Activated CD8-positive, alpha-beta T cell treated with anti-CD3 and anti-CD28 coated beads for 36 hours (primary cell): ENCODE measurements at regions not wholly inside any gene's neighbourhood (a gene's known extent, or its start where the extent isn't known, plus 50 kb on each side); places are given as distances from the start of the nearest gene placed in this dataset.

Experiments used
- ATAC-seq: fragments of 200-7000 bp; cut with Tn5 transposase; one replicate; pipeline ENCODE4 v1.10.0; 2021; ENCODE audit warnings: mild to moderate bottlenecking, moderate library complexity
- CTCF ChIA-PET: fragments of 350-600 bp; sonication (Branson Sonifier 250); formaldehyde crosslinking; loops from one replicate; lab custom pipeline; 2021; ENCODE audit warnings: antibody characterized with exemption; lab: Charles Lee
- POLR2A ChIA-PET: fragments of 350-600 bp; sonication (Branson Sonifier 250); formaldehyde crosslinking; loops from one replicate; lab custom pipeline; 2021; ENCODE audit warnings: antibody characterized with exemption; lab: Charles Lee
- DNase-seq: peaks from one replicate; pipeline ENCODE4 v3.0.0-alpha.2; 2020
- H3K27ac Mint-ChIP-seq: one replicate; pipeline ENCODE4 v1.8.0; 2021; ENCODE audit warnings: mild to moderate bottlenecking, mixed read lengths
- H3K27me3 Mint-ChIP-seq: one replicate; pipeline ENCODE4 v1.8.0; 2021; ENCODE audit warnings: mixed read lengths
- H3K36me3 Mint-ChIP-seq: one replicate; pipeline ENCODE4 v1.8.0; 2021; ENCODE audit warnings: low read depth, mixed read lengths
- H3K4me1 Mint-ChIP-seq: one replicate; pipeline ENCODE4 v1.8.0; 2021; ENCODE audit warnings: low read depth, mixed read lengths
- H3K4me3 Mint-ChIP-seq: one replicate; pipeline ENCODE4 v1.8.0; 2021; ENCODE audit warnings: mild to moderate bottlenecking, moderate library complexity, mixed read lengths
- H3K9me3 Mint-ChIP-seq: one replicate; pipeline ENCODE4 v1.8.0; 2021; ENCODE audit warnings: mixed read lengths
- intact Hi-C: fragments of 100-400 bp; cut with micrococcal nuclease; formaldehyde crosslinking; loops from one replicate; pipeline ENCODE4 v1.10.0; 2022
- TF ChIP-seq, protein P1 (sequence below): fragments of 200-600 bp; IDR thresholded peaks from one replicate; pipeline ENCODE4 v1.8.0; 2022; ENCODE audit warnings: antibody characterized with exemption, mild to moderate bottlenecking

DNA sequence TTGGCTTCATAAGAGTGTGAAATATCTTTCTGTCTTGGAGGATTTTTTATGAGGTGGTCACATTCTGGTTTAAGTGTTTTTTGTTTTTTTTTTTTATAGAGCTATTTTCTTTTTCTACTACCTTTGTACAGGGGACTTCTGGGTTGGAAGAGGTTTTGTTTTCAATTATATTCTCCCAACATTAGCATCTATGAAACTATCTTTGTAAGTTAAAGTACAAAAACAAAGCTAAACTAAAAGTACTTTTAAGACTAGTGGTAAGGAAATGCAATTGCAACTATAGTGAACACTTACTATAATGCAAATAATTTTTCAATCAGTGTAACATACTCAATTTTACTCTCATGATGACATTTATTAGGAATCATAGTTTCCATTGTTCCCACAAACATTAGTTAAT lies 688.2 kb downstream of the SI start:
- Mint-ChIP-seq H3K27ac (no peak overlapping the region), H3K27me3 (no peaks in the 10 kb centered on the region), H3K4me1 (no peaks in the 10 kb centered on the region), H3K4me3 (no peak overlapping the region), H3K9me3 (peaks cover 2% of the 10 kb centered on the region), H3K36me3 (no peaks in the 10 kb centered on the region)
- intact Hi-C loops = no loop called here
- no peak for ATAC-seq
- TF ChIP-seq, protein P1, sequence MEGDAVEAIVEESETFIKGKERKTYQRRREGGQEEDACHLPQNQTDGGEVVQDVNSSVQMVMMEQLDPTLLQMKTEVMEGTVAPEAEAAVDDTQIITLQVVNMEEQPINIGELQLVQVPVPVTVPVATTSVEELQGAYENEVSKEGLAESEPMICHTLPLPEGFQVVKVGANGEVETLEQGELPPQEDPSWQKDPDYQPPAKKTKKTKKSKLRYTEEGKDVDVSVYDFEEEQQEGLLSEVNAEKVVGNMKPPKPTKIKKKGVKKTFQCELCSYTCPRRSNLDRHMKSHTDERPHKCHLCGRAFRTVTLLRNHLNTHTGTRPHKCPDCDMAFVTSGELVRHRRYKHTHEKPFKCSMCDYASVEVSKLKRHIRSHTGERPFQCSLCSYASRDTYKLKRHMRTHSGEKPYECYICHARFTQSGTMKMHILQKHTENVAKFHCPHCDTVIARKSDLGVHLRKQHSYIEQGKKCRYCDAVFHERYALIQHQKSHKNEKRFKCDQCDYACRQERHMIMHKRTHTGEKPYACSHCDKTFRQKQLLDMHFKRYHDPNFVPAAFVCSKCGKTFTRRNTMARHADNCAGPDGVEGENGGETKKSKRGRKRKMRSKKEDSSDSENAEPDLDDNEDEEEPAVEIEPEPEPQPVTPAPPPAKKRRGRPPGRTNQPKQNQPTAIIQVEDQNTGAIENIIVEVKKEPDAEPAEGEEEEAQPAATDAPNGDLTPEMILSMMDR = no peak
- POLR2A ChIA-PET = no interaction called here
- DNase-seq = no peak
- CTCF ChIA-PET = no interaction called here

DNA sequence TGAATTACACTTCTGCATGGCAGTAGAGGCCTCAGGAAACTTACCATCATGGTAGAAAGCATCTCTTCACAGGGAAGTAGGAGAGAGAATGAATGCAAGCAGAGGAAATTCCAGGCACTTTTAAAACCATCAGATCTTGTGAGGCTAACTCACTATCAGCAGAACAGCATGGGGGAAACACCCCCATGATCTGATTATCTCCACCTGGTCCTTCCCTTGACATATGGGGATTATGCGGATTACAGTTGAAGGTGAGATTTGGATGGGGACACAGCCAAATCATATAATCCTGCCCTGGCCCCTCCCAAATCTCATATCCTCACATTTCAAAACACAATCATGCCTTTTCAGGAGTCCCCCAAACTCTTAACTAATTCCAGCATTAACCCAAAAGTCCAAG lies 691.1 kb downstream of the SI start:
- ChIA-PET CTCF (no interaction called here), POLR2A (no interaction called here)
- intact Hi-C loops = no loop called here
- TF ChIP-seq, protein P1 = no peak
- no peak overlapping the region for H3K4me3 Mint-ChIP-seq
- H3K27me3 Mint-ChIP-seq = no peaks in the 10 kb centered on the region
- peaks cover 2% of the 10 kb centered on the region for H3K9me3 Mint-ChIP-seq
- ATAC-seq (no peak), DNase-seq (no peak)
- H3K27ac Mint-ChIP-seq = no peak overlapping the region
- H3K36me3 Mint-ChIP-seq = no peaks in the 10 kb centered on the region
- no peaks in the 10 kb centered on the region for H3K4me1 Mint-ChIP-seq

DNA sequence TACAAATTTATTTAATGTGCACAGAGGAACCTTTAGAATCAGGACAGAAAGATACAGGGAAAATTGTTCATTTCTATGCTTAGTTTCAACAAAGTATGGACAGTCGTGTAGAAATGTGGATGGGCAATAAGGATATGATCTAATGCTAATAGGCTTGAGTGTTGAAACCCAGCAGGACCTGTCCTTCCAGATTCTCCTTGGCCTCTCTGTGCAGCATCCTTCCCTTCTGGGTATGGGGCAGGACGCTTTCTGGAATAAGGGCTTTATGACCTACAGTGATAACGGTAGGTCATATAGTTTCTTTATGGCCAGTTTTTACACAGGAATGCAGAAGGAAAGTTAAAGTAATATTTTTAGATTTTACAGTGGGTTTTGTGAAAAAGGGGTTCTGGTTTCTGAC lies 698.1 kb downstream of the SI start:
- TF ChIP-seq, protein P1 = no peak
- H3K4me3 Mint-ChIP-seq = no peak overlapping the region
- intact Hi-C loops = no loop called here

DNA sequence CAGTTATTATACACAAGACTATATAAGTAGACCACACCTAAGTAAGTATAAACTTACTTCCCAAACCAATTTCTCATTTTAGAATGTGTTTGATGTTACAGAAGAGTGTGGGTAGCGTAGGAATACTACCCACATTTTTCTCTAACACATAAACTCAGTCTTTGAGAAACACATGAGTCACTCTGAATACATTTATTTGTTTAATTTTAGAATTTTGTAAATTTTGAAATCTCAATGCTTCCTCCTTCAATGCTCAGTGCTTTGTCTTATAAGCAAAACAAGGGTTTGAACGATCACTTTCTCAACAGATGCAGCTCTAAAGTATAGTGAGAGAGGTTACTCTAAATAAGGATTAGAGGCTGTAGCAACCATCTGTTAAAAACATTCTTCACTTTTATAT lies 700.8 kb downstream of the SI start:
- intact Hi-C loops = no loop called here
- CTCF ChIA-PET = no interaction called here
- TF ChIP-seq, protein P1 = no peak
- Mint-ChIP-seq H3K36me3 (no peaks in the 10 kb centered on the region), H3K4me3 (no peak overlapping the region), H3K27me3 (no peaks in the 10 kb centered on the region), H3K4me1 (no peaks in the 10 kb centered on the region), H3K27ac (no peak overlapping the region), H3K9me3 (no peaks in the 10 kb centered on the region)
- ATAC-seq (no peak), DNase-seq (no peak)
- POLR2A ChIA-PET = no interaction called here

More for the DNA sequence above, 698.1 kb downstream of the SI start:
- DNase-seq = no peak
- Mint-ChIP-seq H3K4me1 (no peaks in the 10 kb centered on the region), H3K27me3 (no peaks in the 10 kb centered on the region), H3K9me3 (no peaks in the 10 kb centered on the region), H3K36me3 (no peaks in the 10 kb centered on the region), H3K27ac (no peak overlapping the region)
- ATAC-seq = no peak
- CTCF ChIA-PET = no interaction called here
- POLR2A ChIA-PET = no interaction called here

DNA sequence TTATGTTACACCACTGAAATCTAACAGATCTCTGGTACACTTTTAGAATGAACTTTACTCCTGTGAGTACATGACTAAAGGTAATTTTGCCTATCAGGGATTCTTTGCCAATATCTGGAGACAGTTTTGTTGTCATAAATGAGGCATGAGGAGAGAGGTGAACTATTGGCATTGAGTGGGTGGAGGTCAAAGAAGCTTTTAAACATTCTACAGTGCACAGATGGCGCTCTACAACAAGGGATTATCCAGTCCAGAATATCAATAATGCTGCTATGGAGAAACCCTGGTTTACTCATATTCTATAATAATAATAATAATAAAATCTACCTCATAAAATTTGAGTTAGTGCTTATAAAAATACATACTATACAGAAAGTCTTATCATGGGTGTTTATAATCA lies 702.3 kb downstream of the SI start:
- Mint-ChIP-seq H3K27ac (no peak overlapping the region), H3K27me3 (no peaks in the 10 kb centered on the region), H3K4me3 (no peak overlapping the region), H3K9me3 (no peaks in the 10 kb centered on the region), H3K4me1 (no peaks in the 10 kb centered on the region), H3K36me3 (no peaks in the 10 kb centered on the region)
- DNase-seq (no peak), ATAC-seq (no peak)
- CTCF ChIA-PET = interaction anchor here (1.0 kb wide), 1 partner anchor 25 kb away, joined by 3 read pairs; no protein-coding TSS in a partner anchor
- POLR2A ChIA-PET = no interaction called here
- intact Hi-C loops = no loop called here
- TF ChIP-seq, protein P1 = no peak
